ENCODE measurements at regions not wholly inside any gene's neighbourhood (a gene's known extent, or its start where the extent isn't known, plus 50 kb on each side); places are given as distances from the start of the nearest gene placed in this dataset.

- no peak for DNase-seq
Measured at GRCh38 chr14:71511152-71511551, 421.1 kb upstream of the RGS6 start.

GRCh38 chr14:71514941-71515919, 417.0 kb upstream of the RGS6 start:
- no peak for DNase-seq

- DNase-seq: no peak
Measured at GRCh38 chr14:71521238-71522135, 410.7 kb upstream of the RGS6 start.

GRCh38 chr14:71523630-71524319, 408.5 kb upstream of the RGS6 start:
- DNase-seq: peak in 1 of 5 experiments; percentile 79

GRCh38 chr14:71524320-71524982, 407.8 kb upstream of the RGS6 start:
- peak in 1 of 5 experiments; percentile 57 for DNase-seq

- DNase-seq: no peak
Measured at GRCh38 chr14:71525663-71526221, 406.5 kb upstream of the RGS6 start.

- no peak for DNase-seq
Measured at GRCh38 chr14:71526388-71526787, 405.8 kb upstream of the RGS6 start.

GRCh38 chr14:71527838-71528237, 404.4 kb upstream of the RGS6 start:
- no peak for DNase-seq

- no peak for DNase-seq
Measured at GRCh38 chr14:71529848-71530247, 402.4 kb upstream of the RGS6 start.

GRCh38 chr14:71532344-71532743, 399.9 kb upstream of the RGS6 start:
- DNase-seq: no peak

- DNase-seq: no peak
Measured at GRCh38 chr14:71532790-71533189, 399.4 kb upstream of the RGS6 start.

- DNase-seq: no peak
Measured at GRCh38 chr14:71533390-71533789, 398.8 kb upstream of the RGS6 start.

GRCh38 chr14:71533800-71534199, 398.4 kb upstream of the RGS6 start:
- no peak for DNase-seq

- DNase-seq: no peak
Measured at GRCh38 chr14:71534506-71534905, 397.7 kb upstream of the RGS6 start.

- no peak for DNase-seq
Measured at GRCh38 chr14:71536015-71536740, 396.1 kb upstream of the RGS6 start.

- DNase-seq: no peak
Measured at GRCh38 chr14:71536927-71537772, 395.1 kb upstream of the RGS6 start.

GRCh38 chr14:71538288-71538687, 393.9 kb upstream of the RGS6 start:
- no peak for DNase-seq

GRCh38 chr14:71538938-71539649, 393.1 kb upstream of the RGS6 start:
- no peak for DNase-seq

GRCh38 chr14:71539650-71540285, 392.5 kb upstream of the RGS6 start:
- no peak for DNase-seq
